CD4-positive, alpha-beta T cell treated with Interleukin-12 subunit alpha and Interleukin-12 subunit beta, for 1 hour (primary cell): ENCODE measurements at regions not wholly inside any gene's neighbourhood (a gene's known extent, or its start where the extent isn't known, plus 50 kb on each side); places are given as distances from the start of the nearest gene placed in this dataset.
"Not testable (repeated sequence)": the region's sequence is repeated elsewhere in the genome, so short reads cannot be mapped to it uniquely, and the experiment has no call there.

Experiments used
- DNase-seq: peaks from one replicate; pipeline ENCODE4 v3.0.0-alpha.2; 2020

DNA sequence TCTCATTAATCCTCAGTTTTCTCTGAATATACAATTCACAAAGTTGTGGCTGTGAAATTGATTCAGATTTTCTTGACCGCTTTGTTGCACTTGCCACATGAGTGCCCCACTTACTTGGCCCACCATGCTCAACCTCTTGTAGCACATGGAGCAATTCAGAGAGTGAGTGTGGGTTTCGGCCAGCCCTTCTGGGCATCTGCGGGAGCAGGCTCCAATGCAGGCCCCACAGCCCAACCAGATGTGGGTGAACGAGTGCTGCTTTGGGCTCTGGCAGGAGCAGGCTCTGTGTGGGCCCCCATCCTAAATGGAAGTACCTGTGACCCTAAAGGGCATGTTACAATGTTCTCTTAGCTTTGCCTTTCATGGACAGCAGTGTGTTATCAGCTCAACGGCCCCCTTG, 2338.6 kb downstream of the LRRC4C start:
- DNase-seq, result no peak

DNA sequence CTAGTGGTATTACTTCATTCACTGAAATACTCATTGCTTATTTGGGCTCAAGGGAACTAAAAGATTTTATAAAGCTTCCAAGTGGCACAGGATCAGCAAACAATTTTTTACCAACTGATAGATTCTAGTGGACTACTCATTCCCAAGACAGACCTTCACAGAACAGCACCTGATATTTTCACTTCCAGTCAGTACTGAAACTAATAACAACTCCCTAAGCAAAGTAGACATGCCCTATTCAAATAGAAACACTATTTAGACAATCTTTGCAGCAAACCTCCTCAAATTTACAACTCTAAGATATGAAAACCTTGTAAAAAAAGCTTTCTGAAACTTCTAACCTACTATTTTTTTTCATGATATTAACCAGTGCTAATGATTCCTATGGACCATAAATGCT, 2345.8 kb downstream of the LRRC4C start:
- DNase-seq, result no peak

DNA sequence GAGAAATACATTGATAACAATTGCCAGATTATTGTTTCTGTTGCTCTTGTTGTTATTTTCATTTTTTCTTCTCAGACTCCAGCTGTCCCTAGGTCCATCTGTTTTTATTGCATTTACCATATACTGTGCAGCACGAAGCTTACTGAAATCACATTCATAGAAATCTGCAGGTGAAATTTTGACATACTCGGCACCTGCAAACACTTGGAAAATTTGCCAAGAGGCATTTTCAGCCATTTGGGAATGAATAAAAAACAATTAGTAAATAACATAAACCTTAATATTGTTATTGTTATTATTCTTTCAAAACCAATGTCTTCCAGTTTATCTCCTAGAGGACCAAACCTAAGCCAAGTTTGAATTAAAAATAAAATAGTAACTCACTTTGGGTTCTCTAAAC, 2357.2 kb downstream of the LRRC4C start:
- no peak for DNase-seq

DNA sequence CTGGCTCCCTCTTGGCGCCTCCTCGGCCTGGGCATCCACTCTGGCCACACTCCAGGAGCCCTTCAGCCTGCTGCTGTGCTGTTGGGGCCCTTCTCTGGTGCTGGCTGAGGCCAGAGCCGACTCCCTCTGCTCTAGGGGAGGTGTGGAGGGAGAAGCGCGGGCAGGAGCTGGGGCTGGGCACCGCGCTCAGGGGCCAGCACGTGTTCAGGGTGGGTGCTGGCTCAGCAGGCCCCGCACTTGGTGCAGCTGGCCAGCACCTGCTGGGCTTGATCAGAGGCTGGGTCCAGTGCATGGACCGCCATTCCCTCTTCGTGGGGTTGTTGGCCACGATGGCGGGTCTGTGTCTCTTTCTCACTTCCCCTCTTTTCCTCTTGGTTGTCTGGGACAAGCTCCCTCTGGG, 2381.0 kb downstream of the LRRC4C start:
- DNase-seq, result no peak

DNA sequence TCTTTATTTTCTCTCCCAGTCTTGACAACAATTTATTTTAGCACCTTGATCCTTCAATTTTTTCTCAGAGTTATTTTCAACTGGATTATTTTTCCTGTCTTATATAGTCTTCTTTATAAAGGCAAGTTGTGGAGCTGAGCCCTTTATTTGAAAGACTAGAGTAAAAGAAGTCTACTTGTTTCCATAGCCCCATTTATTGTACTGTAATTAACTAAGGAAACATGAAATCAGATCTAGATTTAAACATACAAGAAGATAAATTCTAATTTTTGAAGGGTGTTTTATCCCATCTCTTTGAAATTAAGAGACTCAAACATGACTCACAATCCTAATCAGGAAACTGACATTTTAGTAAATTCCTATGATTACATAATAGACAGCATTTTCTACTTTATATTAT, 2421.8 kb downstream of the LRRC4C start:
- DNase-seq, result no peak

DNA sequence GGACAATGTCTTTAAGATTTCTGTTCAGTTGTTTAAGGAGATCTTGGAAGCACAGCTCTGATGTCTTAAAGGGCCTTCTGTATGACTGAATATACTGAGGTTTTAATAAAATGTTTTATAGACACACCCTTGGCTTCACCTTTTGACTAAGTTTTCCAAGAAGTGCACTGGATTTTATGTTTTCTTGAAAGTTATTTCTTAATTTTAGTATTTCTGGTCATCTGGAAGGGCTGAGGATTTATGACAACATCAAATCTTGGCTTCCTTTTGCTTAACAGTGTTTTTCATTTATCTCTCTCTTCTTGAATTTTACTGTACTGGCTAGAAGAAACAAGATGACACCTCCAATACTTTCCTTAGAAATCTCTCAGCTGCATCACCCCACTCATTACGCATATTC, 2423.4 kb downstream of the LRRC4C start:
- DNase-seq, result no peak

DNA sequence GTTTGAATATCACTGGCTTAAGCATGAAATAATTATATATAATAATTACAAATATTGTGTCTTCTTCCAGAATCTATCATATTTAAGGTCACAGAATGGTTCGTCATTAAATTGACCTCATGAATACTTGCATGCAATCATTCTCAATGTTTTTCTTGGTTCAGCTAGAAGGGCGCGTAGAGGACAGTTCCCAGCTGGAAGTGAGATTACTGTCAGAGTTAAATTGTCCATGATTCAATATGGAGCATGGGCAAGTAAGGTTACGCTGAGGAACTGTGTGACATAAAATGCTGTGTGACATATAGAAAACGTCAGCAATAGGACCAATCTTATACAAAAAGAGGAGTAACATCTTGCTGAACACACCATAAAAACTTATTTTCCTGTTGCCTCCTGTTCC, 2423.5 kb upstream of the RAG2 start:
- DNase-seq, result no peak

DNA sequence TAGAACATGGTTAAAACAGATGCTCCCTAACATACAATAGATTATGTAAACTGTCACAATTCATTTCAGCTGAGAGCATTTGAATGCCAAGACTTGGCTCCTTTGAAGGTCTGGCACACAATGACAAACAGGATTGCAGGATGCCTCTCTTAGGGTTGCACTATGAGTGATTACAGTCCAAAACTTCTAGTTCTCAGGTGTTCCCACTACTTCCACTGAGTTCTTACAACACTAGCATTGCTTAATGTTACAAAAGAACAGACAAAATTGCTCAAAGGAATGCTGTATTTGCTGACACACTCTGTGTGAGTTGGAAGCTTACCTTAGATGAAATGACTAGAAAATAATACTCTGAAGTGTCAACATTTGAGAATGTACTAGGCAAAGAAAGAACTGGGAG, 2413.8 kb upstream of the RAG2 start:
- DNase-seq, result no peak

DNA sequence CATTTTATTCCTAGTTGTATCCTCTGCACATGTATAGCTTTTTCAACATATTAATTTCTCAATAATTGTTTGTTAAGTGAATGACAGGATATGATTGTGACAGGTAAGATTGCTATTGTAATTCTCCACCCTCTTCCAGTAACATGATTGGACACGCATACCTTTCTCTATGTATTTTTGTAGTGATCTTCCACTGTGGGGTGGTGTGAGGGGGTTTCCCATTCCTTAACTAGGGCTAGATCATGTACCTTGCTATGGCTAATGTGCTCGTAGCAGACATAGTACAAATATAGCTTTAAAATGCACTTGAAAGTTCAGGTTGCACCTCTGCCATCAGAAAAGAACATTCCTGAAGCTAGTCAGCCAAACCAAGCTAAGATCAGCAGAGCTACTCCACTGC, 2392.8 kb upstream of the RAG2 start:
- DNase-seq, result no peak

DNA sequence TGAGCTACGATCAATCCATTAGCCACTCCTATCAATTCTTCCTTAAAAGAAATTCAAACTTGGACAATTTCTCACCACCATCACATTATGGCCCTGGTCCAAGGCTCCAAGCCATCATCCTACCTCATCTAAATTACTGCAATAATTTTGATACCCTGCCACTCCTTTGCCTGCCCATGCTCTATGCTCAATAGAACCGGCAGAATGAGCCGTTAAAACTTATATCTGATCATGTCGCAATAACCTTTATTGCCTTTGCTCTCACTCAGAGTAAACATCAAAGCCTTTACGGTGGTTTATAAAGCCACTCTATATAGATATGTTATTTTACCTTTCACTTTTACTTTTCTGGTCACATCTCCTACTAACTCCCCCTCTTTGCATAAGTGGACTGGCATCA, 2392.1 kb upstream of the RAG2 start:
- no peak for DNase-seq

DNA sequence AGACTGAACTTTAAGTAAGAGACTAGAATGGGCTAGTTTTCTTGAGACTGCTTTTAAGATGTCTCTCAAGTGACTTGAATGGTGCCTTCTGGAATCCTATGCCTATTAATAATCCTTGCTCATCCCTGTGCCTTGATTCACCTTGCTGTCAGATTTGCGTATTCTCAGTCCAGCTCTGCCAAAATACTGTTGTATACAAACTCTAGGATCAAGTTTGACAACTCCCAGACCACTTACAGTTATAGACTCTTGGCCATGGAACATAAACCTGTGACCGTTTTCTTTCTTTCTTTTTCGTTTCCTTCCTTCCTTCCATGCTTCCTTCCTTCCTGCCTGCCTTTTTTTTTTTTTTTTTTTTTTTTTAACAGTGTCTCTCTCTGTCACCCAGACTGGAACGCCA, 2390.9 kb upstream of the RAG2 start:
- DNase-seq, result no peak

DNA sequence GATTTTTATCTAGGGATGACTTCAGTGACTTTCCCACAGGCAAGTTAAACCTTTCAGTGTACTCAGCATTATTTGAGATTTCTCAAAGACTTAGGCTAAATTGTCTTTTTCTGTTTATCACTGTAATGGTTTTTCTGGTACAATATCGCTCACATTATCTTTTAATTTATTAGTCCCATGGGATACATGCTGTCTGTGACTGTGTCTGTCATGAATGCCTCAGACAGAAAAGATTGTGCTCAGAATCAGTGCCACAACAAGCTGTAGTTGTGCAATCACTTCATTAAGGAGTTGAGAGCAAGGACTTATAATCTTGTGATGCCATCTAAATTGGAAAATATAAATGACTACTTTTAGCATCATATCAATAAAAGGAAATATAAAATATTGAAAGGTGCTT, 2374.2 kb upstream of the RAG2 start:
- DNase-seq, result no peak

DNA sequence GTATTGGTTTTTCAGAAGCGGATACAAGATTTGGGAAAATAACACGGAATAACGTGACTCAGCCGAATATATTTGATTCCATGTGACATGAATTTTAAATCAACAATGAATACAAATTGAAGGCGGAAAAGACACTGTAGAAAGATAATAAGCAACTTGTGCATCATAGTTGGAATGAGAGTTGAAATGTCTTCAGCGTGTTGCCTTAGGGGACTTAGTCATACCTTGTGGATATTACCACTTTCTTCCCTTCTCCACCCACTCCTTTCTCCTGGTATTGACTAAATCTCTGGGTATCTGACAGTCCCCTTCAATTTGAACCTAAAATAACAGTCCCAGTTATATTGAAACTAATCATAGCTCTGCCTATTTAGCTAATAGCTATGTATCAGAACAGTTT, 2373.1 kb upstream of the RAG2 start:
- DNase-seq, result no peak

DNA sequence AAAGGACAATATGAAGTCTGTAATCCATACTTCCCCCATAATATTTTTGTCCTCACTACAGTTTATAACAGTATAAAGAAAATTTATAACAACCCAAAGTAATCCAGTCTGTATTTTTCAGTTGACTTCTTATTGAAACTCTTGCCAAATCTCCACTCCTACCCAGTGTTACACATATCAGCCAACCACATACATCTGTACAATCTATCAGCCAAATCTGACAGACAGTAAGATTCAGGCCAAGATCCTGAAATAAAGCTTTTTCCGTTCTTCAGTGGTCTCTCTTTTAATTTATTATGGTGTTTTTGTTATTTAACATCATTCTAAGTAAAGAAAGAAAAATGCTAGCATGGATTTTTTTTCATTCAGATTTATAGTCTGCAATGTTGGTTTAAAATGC, 2370.9 kb upstream of the RAG2 start:
- no peak for DNase-seq

DNA sequence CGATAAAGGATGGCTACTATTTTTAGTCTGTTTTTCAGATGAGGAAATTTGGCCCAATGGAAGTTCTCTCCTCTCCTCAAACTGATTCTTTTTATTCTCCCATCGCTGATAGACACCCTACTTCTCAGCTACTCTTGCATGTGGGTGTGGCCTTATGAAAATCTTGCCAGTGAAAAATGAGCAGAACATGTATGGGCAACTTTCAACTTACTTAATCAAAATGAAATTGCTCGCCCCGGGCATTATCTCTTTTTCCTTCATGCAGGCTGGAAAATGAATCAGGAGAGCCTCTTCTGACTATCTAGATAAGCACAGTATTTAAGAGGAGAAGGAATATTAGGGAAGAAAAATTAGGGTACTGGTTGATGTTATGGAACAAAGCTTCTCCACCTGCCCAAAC, 2354.7 kb upstream of the RAG2 start:
- no peak for DNase-seq

DNA sequence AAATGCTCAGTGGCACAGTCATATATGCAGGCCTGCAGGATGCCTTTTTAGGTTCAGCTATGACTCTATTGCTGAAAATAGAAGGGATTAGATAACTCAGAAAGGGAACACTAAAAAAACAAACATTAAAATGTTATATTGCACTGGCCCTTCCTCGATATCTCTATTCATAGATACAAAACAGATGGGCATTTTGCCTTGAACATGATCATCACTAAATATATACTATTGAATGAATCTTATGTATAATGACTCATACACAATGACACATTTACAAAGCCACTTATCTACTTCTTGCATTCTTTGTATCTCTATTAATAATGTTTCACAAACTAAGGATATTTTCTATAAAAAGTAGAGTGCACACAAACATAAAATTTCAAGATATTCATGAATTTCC, 2352.8 kb upstream of the RAG2 start:
- no peak for DNase-seq

DNA sequence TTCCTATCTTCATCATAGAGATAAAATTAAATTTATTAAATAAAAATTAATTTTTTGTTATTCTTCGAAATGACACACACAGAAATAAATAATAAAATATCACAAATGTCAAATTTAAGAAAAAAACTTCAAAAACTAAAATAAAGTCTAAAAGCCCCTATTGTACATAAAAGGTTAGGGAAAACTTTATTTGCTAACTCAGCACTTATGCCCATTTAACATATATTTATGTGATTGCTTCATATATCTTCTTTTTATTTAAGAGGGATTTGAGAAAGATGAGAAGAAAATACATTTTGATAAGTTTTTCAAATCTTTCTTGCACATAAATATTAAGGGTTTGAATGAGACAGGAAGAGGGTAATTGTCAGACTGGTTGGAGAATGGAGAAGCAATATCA, 2350.4 kb upstream of the RAG2 start:
- no peak for DNase-seq

DNA sequence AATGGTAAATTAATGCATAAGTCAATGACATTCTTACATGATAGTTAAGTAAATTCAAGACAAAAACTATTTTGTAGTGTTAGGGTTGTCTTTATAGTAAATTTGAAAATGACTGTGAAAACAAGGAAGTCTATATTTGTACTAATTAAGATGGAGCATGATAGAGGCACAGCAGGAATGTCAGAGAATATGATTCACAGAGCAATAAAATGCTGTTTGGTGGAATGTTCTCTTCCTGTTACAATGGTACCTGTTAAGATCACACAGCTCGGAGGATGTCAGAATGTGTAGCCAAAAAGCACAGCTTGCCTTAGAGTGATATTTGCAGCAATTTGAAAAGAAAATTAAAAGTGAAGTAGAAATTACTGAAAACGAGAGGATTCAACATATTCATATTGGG, 2339.7 kb upstream of the RAG2 start:
- DNase-seq, result no peak

DNA sequence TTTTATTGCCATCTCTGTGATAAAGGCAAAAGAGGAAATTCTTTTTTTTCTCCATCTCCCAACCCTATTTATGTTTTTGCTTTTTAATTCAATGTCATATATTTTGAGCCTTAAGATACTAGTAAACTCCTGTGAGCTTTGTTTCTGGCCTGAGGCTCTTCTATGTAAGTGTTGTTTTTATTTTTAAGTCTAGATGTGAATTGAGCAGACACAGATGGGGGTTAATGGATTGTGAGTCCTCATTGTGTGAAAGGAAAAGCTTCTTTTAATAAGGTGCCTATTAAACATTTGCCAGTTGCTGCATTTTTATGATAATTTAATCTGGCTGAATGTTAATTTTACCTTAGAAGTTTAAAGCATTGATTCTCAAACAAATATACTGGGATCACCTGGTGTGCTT, 2337.9 kb upstream of the RAG2 start:
- DNase-seq, result no peak

DNA sequence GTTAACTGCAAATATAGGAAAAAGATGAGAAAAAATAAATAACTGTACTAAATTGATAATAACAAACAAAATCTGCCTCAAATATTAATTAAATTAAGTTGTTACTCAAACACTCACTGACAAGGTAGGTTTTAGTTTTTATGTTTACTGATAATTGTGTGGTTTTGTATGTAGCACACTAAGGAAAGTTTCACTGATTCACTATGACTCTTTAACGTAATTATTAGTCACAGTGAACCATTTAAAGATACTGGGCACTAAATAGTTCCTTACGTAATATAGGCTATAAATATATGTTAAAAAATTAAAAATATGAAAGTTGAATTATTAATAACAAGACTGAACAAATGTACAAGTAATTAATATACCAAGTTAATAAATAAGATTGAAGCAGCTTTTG, 2330.0 kb upstream of the RAG2 start:
- no peak for DNase-seq

DNA sequence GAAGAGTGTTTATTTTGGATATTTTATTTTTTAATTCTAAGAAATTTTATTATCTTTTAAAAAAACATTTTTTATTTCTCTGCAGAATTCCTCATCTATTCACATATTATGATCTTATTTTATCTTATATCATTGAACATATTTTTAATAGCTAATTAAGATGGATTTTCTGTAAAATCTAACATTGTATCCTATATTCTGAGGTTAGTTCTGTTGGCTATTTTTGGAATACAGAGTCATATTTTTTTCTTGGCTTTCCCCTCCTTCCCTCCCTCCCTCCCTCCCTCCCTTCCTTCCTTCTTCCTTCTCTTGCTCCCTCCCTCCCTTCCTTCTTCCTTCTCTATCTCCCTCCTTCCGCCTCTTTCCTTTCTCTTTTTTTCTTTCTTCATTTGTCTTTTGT, 2326.6 kb upstream of the RAG2 start:
- DNase-seq, result no peak

DNA sequence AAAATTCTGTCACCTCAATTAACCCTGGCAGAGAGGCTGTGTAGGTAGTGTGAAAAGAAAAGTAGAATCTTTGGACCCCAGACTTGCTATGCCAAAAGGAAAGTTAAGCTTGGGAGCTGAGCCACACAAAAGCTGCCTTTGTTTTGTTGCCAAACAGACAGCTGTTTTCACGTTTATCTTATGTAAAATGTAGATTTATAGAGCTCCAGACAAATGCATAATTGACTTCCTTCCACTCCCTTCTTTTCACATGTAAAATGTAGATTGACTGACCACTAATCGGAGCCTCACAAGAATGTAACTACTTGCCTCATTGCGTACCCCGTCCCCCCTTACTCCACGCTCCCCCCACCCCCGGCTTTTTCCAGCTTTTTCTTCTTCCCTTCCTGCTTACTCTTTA, 2302.2 kb upstream of the RAG2 start:
- DNase-seq, result no peak

DNA sequence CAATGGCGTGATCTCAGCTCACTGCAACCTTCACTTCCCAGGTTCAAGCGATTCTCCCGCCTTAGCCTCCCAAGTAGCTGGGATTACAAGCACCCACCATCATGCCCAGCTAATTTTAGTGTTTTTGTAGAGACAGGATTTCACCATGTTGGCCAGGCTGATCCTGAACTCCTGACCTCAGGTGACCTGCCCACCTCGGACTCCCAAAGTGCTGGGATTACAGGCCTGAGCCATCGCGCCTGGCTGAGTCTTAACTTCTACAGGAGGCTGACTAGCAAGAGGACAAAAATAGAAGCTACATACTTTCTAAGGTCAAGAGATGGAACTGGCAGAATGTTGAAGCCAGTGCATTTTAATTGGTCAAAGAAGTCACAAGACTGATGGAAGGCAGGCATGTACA, 2296.2 kb upstream of the RAG2 start:
- DNase-seq, result not testable (repeated sequence)

DNA sequence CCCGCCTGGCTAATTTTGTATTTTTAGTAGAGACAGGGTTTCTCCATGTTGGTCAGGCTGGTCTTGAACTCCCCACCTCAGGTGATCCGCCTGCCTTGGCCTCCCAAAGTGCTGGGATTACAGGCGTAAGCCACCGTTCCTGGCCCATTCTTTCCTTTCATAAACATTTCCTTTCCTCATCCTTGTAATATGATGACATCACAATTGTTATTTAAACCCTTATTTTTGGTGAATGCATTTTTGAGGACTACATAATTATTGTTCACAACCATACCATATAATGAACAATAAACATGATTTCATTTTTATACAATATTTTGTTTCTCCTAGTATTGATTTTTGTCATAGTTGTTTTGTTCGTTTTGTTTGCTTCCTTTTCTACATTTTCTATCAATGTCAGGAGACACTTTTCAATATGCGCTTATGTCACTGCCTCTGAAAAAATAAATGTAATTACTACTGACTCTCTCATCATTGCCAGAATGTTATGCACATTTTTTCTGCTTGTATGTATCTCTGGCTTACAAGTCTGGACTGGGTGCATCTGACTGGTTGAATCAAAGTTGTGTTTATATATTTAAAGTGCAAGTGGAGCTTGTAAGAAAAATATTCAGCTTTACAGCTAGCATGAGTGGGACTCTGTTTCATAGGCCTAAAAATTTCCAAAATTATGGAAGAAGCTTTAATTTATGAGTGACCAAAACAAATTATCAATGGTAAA, 2286.3 kb upstream of the RAG2 start:
- DNase-seq, result no peak

DNA sequence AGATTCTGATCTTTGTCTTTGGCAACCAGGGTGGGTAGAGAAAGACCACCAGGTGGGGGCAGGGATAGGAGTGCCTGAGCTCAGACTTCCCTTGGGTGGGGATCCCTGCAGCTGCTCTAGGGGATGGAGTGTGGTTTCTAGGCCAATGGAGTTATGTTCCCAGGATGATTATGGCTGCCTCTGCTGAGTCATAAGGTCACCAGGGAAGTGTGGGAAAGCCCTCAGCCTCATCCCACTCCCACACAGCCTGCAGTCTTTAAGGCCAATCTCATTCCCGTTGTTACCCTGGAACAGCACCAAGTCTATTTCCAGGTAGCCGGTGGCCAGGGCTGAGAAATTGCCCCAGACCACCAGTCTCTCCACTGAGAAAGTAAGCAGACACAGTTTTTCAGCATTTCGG, 2269.3 kb upstream of the RAG2 start:
- no peak for DNase-seq

DNA sequence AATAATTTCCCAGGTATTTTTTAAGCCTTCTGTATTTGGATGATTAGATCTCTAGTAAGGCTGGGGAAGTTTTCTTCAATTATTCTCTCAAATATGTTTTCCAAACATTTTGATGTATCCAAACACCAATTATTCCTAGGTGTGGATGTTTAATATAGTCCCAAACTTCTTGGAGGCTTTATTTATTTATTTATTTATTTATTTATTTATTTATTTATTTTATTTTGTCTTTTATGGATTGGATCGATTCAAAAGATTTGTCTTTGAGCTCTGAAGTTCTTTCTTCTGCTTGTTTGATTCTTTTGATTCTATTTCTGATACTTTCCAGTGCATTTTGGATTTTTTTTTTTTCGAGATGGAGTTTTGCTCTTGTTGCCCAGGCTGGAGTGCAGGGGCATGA, 2267.9 kb upstream of the RAG2 start:
- DNase-seq, result no peak
